Fibroblast of lung (primary cell): ENCODE measurements at regions not wholly inside any gene's neighbourhood (a gene's known extent, or its start where the extent isn't known, plus 50 kb on each side); places are given as distances from the start of the nearest gene placed in this dataset.

Experiments used
- DNase-seq, 2 donors: peaks; one replicate each; pipeline versions ENCODE4 v3.0.0 to v3.0.0-alpha.2; 2010; ENCODE audit warnings: low read depth in 2 of 2
- H2AFZ ChIP-seq: 2 replicates; pipeline ENCODE4 v1.5.1; 2012; ENCODE audit warnings: low read length, control low read depth, inconsistent platforms
- H3K27ac ChIP-seq: 2 replicates; pipeline ENCODE4 v1.5.1; 2011; ENCODE audit warnings: low read length, control low read depth; ENCODE audit not compliant: insufficient read depth
- H3K27me3 ChIP-seq: 2 replicates; pipeline ENCODE4 v1.5.1; 2011; ENCODE audit warnings: mild to moderate bottlenecking, low read length; ENCODE audit not compliant: control insufficient read depth, insufficient read depth
- H3K36me3 ChIP-seq: 2 replicates; pipeline ENCODE4 v1.5.1; 2011; ENCODE audit warnings: low read length; ENCODE audit not compliant: control insufficient read depth, insufficient read depth
- H3K4me1 ChIP-seq: 2 replicates; pipeline ENCODE4 v1.5.1; 2011; ENCODE audit warnings: low read length; ENCODE audit not compliant: control insufficient read depth, insufficient read depth; ENCODE audit errors: extremely low read depth
- H3K4me2 ChIP-seq: 2 replicates; pipeline ENCODE4 v1.5.1; 2011; ENCODE audit warnings: low read length, control low read depth; ENCODE audit not compliant: insufficient read depth; ENCODE audit errors: extremely low read depth
- H3K4me3 ChIP-seq, 4 experiments: fragments of 200-600 bp in 1 of 4; sonication (generic) in 1 of 4; replicated peaks in 1 of 4; 2 replicates each; pipeline ENCODE4 v1.5.1; 2011 to 2016; ENCODE audit warnings: low read length in 4 of 4, low read depth in 3 of 4, mild to moderate bottlenecking in 3 of 4, control low read depth in 2 of 4, inconsistent platforms in 1 of 4, mixed read lengths in 1 of 4; ENCODE audit not compliant: insufficient read depth in 1 of 4; ENCODE audit errors: control extremely low read depth in 1 of 4
- H3K79me2 ChIP-seq: 2 replicates; pipeline ENCODE4 v1.5.1; 2012; ENCODE audit warnings: mild to moderate bottlenecking, low read length, inconsistent platforms; ENCODE audit not compliant: control insufficient read depth, insufficient read depth
- H3K9ac ChIP-seq: 2 replicates; pipeline ENCODE4 v1.5.1; 2011; ENCODE audit warnings: mild to moderate bottlenecking, low read length, control low read depth; ENCODE audit not compliant: insufficient read depth
- H3K9me3 ChIP-seq: 2 replicates; pipeline ENCODE4 v1.5.1; 2012; ENCODE audit warnings: low read depth, low read length; ENCODE audit not compliant: control insufficient read depth, insufficient read depth
- H4K20me1 ChIP-seq: 2 replicates; pipeline ENCODE4 v1.5.1; 2011; ENCODE audit warnings: low read length; ENCODE audit not compliant: control insufficient read depth, insufficient read depth; ENCODE audit errors: extremely low read depth
- CTCF ChIP-seq, 2 donors: IDR thresholded peaks in 1 of 2; conservative IDR thresholded peaks in 1 of 2; 1 replicate in 1 of 2; 2 replicates in 1 of 2; pipeline ENCODE4 v1.5.1; 2011 to 2012; ENCODE audit warnings: low read length in 2 of 2, control low read depth in 1 of 2, inconsistent platforms in 1 of 2, low read depth in 1 of 2, mild to moderate bottlenecking in 1 of 2
- EZH2 ChIP-seq: IDR thresholded peaks from 2 replicates; pipeline ENCODE4 v1.5.1; 2012; ENCODE audit warnings: low read length, control low read depth, mild to moderate bottlenecking; ENCODE audit errors: missing control alignments

DNA sequence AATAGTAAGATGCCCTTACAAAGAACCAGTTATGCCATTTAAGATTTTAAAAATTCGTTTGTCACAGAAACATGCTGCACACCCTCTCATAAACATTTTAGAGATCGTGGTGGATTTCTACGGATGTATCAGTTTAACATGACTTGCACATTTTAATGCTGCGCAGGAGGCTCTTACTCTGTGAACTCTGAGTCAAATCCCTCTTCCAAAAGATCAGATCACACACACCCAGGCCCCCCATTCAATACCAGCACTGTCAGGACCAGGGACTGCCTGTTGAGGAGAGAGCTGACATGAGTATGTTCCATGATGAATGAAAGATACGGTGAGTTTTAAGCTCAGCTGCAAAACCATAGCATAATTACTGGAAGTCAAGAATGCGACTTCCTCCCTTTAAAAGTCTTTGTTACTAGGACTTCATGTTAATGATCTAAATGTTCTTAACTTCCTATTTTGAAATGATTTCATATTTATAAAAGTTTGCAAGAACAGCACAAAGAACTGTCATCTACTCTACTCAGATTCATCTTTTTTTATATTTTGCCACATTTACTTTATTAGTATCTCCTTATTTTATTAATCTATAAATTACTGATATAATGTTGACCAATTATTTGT is 500.2 kb downstream of the GLRX3 start:
- Histone ChIP-seq H3K4me1 (no peaks in the 10 kb centered on the region), H3K4me3 (no peak overlapping the region), H3K36me3 (no peaks in the 10 kb centered on the region), H3K9ac (no peak overlapping the region), H4K20me1 (no peaks in the 10 kb centered on the region), H3K27me3 (no peaks in the 10 kb centered on the region), H3K4me2 (no peak overlapping the region), H3K79me2 (no peaks in the 10 kb centered on the region), H3K9me3 (no peaks in the 10 kb centered on the region), H3K27ac (no peak overlapping the region), H2AFZ (no peak overlapping the region)
- TF ChIP-seq CTCF (conservative IDR thresholded peaks at IDR 0.05 in 1 of 2, IDR thresholded peaks at IDR 0.05 in 1 of 2; ENCODE audit: low read depth in 1 of 2, low read length in 2 of 2) (no peak), EZH2 (no peak)
- no peak for DNase-seq

DNA sequence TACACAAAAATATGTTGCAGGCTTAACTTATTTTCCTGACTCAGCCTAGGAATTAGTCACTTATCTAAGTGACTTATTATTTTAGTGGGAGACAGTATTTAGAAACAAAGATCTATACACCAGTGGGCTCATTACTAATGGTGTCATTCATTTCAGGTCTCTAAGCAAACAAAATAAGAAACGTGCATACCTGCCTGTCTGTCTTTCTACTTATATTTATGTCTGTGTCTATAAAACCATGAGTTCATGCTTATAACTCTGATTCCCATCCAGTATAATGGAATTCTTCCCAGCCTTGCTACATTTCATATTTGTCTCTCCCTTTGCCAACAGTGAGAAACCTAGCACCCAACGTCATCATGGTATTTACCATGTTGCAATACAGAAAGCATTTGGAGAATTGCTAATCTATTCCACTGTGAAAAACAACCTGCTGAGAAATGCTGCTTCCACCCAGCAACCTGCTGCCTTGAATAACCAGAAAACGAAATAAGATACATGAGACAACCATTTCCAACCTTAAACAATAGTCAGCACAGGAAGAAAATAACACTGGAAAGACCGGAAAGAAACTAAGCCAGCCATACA is 501.0 kb downstream of the GLRX3 start:
- H3K4me1 ChIP-seq: no peaks in the 10 kb centered on the region
- no peak overlapping the region for H3K4me3 ChIP-seq
- H3K9ac ChIP-seq: no peak overlapping the region
- TF ChIP-seq EZH2: no peak
- TF ChIP-seq CTCF (conservative IDR thresholded peaks at IDR 0.05 in 1 of 2, IDR thresholded peaks at IDR 0.05 in 1 of 2; ENCODE audit: low read depth in 1 of 2, low read length in 2 of 2): no peak
- DNase-seq: no peak
- no peaks in the 10 kb centered on the region for H3K9me3 ChIP-seq
- no peaks in the 10 kb centered on the region for H3K27me3 ChIP-seq
- H4K20me1 ChIP-seq: no peaks in the 10 kb centered on the region
- no peak overlapping the region for H3K4me2 ChIP-seq
- H3K36me3 ChIP-seq: no peaks in the 10 kb centered on the region
- H3K79me2 ChIP-seq: no peaks in the 10 kb centered on the region
- no peak overlapping the region for H2AFZ ChIP-seq
- H3K27ac ChIP-seq: no peak overlapping the region

GRCh38 chr10:130638991-130639390 is 502.8 kb downstream of the GLRX3 start:
- H3K79me2 ChIP-seq: no peaks in the 10 kb centered on the region
- no peak overlapping the region for H3K27ac ChIP-seq
- H3K36me3 ChIP-seq: no peaks in the 10 kb centered on the region
- no peaks in the 10 kb centered on the region for H3K27me3 ChIP-seq
- H3K9ac ChIP-seq: no peak overlapping the region
- H3K4me2 ChIP-seq: no peak overlapping the region
- no peak overlapping the region for H2AFZ ChIP-seq
- no peak for DNase-seq
- TF ChIP-seq EZH2: no peak
- no peak for TF ChIP-seq CTCF (conservative IDR thresholded peaks at IDR 0.05 in 1 of 2, IDR thresholded peaks at IDR 0.05 in 1 of 2; ENCODE audit: low read depth in 1 of 2, low read length in 2 of 2)
- H3K4me1 ChIP-seq: no peaks in the 10 kb centered on the region
- H3K9me3 ChIP-seq: no peaks in the 10 kb centered on the region
- H3K4me3 ChIP-seq: no peak overlapping the region
- no peaks in the 10 kb centered on the region for H4K20me1 ChIP-seq
